Common myeloid progenitor, CD34-positive (primary cell): ENCODE measurements at regions not wholly inside any gene's neighbourhood (a gene's known extent, or its start where the extent isn't known, plus 50 kb on each side); places are given as distances from the start of the nearest gene placed in this dataset.

Experiments used
- CTCF ChIA-PET: fragments of 350-600 bp; sonication (Branson Sonifier 250); formaldehyde crosslinking; loops from one replicate; lab custom pipeline; 2021; ENCODE audit warnings: antibody characterized with exemption; lab: Charles Lee
- POLR2A ChIA-PET: fragments of 350-600 bp; sonication (Branson Sonifier 250); formaldehyde crosslinking; loops from one replicate; lab custom pipeline; 2021; ENCODE audit warnings: antibody characterized with exemption; lab: Charles Lee
- DNase-seq, 3 donors: peaks; one replicate each; pipeline versions ENCODE4 v3.0.0 to v3.0.0-alpha.2; 2013
- H3K27ac ChIP-seq, 2 experiments: 1 replicate in 1 of 2; 2 replicates in 1 of 2; pipeline ENCODE4 v1.7.0; 2013; ENCODE audit warnings: inconsistent platforms in 2 of 2, low read length in 2 of 2, mild to moderate bottlenecking in 2 of 2, low read depth in 1 of 2, moderate library complexity in 1 of 2; ENCODE audit not compliant: severe bottlenecking in 2 of 2, insufficient read depth in 1 of 2, poor library complexity in 1 of 2
- H3K27me3 ChIP-seq, 5 experiments: replicated peaks in 2 of 5; 1 replicate in 3 of 5; 2 replicates in 2 of 5; pipeline versions ENCODE4 v1.6.1 to v1.7.0; 2013; ENCODE audit warnings: low read length in 4 of 5, mild to moderate bottlenecking in 2 of 5, moderate library complexity in 2 of 5, inconsistent platforms in 1 of 5; ENCODE audit not compliant: insufficient read depth in 5 of 5, control insufficient read depth in 4 of 5
- H3K36me3 ChIP-seq, 4 experiments: 1 replicate in 2 of 4; 2 replicates in 2 of 4; pipeline versions ENCODE4 v1.6.1 to v1.7.0; 2013; ENCODE audit warnings: low read length in 3 of 4, control low read depth in 1 of 4, mild to moderate bottlenecking in 1 of 4; ENCODE audit not compliant: control insufficient read depth in 4 of 4, insufficient read depth in 4 of 4
- H3K4me1 ChIP-seq, 4 experiments: 1 replicate in 3 of 4; 2 replicates in 1 of 4; pipeline versions ENCODE4 v1.6.1 to v1.7.1; 2013; ENCODE audit warnings: low read length in 3 of 4, mild to moderate bottlenecking in 3 of 4, control low read depth in 1 of 4, inconsistent platforms in 1 of 4, moderate library complexity in 1 of 4; ENCODE audit not compliant: control insufficient read depth in 4 of 4, insufficient read depth in 4 of 4; ENCODE audit errors: control extremely low read depth in 1 of 4
- H3K4me3 ChIP-seq, 7 experiments: 1 replicate in 4 of 7; 2 replicates in 3 of 7; pipeline versions ENCODE4 v1.5.1 to v1.7.0; 2013; ENCODE audit warnings: mild to moderate bottlenecking in 7 of 7, low read length in 6 of 7, moderate library complexity in 6 of 7, inconsistent platforms in 2 of 7, low read depth in 2 of 7, control low read depth in 1 of 7; ENCODE audit not compliant: insufficient read depth in 4 of 7, control insufficient read depth in 1 of 7; ENCODE audit errors: extremely low read depth in 1 of 7
- H3K9me3 ChIP-seq, 5 experiments: 1 replicate in 4 of 5; 2 replicates in 1 of 5; pipeline versions ENCODE4 v1.6.1 to v1.7.1; 2013; ENCODE audit warnings: low read length in 4 of 5, mild to moderate bottlenecking in 2 of 5, inconsistent platforms in 1 of 5, low read depth in 1 of 5, moderate library complexity in 1 of 5; ENCODE audit not compliant: control insufficient read depth in 4 of 5, insufficient read depth in 2 of 5; ENCODE audit errors: control extremely low read depth in 1 of 5
- WGBS: methylation state at CpG from one replicate; pipeline ENCODE4 v1.1.5; 2013; ENCODE audit not compliant: insufficient coverage; 5-methylcytosine and 5-hydroxymethylcytosine counted together

DNA sequence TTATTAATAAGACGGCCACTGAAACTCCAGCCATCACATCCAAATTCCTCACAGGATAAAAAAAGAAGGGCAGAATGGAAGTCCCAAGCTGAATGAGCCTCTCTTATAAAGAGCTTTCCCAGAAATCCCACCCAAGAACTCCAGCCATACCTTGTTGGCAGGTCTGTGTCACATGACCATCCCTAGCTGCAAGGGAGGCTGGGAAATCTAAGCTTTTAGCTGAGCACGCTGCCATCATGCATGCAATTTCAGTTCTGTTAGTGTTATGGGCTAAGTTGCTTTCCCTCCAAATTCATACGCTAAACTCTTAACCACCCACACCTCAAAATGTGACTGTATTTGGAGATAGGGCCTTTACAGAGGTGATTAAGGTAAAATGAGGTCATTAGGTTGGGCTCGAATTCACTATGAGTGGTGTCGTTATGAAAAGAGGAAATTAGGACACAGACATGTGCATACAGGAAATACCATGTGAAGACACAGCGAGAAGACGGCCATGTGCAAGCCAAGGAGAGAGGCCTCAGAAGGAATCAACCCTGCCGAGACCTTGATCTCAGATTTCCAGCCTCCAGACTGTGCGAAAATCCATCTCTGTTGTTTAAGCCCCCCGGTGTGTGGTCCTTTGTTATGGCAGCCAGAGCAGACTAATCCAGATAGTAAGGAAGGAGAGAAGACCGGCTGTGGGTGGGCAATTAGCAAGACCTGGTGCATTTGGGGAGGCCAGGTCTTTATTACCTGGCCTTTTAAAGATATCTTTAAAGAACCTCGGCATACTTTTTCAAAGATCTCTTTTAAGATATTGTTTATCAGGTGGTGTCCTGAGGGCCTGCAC lies 317.6 kb downstream of the BCOR start:
- Histone ChIP-seq H3K27ac (no peak overlapping the region), H3K4me1 (peaks cover 0 to 9% (median 3%) of the 10 kb centered on the region in 4 experiments), H3K9me3 (peaks cover 0 to 3% (median 0%) of the 10 kb centered on the region in 5 experiments), H3K36me3 (no peaks in the 10 kb centered on the region), H3K4me3 (no peak overlapping the region), H3K27me3 (no peaks in the 10 kb centered on the region)
- CTCF ChIA-PET = no interaction called here
- 61% methylated on average over 8 of the region's 12 CpGs for WGBS
- DNase-seq = peak in 2 of 3 donors; percentile 40 to 53
- POLR2A ChIA-PET = no interaction called here

DNA sequence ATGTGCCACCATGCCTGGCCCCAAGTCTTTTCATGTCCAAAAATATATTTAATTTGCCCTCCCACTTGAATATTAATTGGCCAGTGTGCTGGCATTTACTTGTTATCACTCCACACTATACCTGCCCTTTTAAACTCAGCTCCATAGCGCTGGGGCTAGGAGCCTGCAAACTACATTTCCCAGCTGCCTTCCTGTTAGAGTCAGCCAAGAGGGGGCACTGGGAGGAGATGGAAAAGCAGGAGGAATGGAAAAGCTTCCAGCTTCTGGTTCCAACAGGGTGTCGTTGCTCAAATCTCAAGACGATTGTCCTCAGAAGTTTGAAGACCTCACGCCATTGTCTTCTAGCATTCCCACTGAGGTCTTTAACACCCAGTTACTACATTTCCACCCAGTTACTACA lies 315.5 kb downstream of the BCOR start:
- H3K36me3 ChIP-seq = no peaks in the 10 kb centered on the region

GRCh38 chrX:39787999-39788398 lies 309.8 kb downstream of the BCOR start:
- Histone ChIP-seq H3K4me3 (no peak overlapping the region), H3K27ac (no peak overlapping the region), H3K9me3 (no peaks in the 10 kb centered on the region), H3K4me1 (peaks cover 0 to 2% (median 0%) of the 10 kb centered on the region in 4 experiments), H3K27me3 (no peaks in the 10 kb centered on the region), H3K36me3 (no peaks in the 10 kb centered on the region)
- ChIA-PET POLR2A (no interaction called here), CTCF (no interaction called here)
- no peak for DNase-seq
- 97% methylated on average over 4 of the region's 6 CpGs for WGBS

More for the DNA sequence above, 315.5 kb downstream of the BCOR start:
- peaks cover 0 to 3% (median 0%) of the 10 kb centered on the region in 5 experiments for H3K9me3 ChIP-seq
- WGBS = 64% methylated on average over 3 of the region's 4 CpGs
- ChIA-PET POLR2A (no interaction called here), CTCF (no interaction called here)
- DNase-seq = no peak
- no peaks in the 10 kb centered on the region for H3K27me3 ChIP-seq
- H3K27ac ChIP-seq = no peak overlapping the region
- H3K4me3 ChIP-seq = no peak overlapping the region
- peaks cover 0 to 7% (median 1%) of the 10 kb centered on the region in 4 experiments for H3K4me1 ChIP-seq

DNA sequence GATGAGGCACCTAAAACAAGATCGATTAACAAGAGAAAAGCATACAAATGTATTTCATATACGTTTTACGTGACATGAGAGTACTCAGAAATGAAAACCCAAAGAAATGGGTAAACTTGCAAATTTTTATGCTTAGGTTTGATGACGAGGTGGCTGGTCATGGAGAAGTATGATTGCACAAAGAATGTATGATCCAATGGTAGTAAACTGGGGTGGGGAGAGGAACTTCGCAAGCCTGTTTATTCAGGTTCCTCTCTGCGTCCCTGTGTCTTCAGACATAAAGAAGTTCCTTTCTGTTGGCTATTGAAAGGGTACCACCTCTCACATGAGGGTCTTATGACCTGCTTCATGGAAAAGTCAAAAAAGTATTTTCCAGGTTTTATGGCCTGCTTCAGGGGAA lies 309.2 kb downstream of the BCOR start:
- H3K4me3 ChIP-seq = no peak overlapping the region
- peaks cover 0 to 2% (median 0%) of the 10 kb centered on the region in 4 experiments for H3K4me1 ChIP-seq
- H3K36me3 ChIP-seq = no peaks in the 10 kb centered on the region
- no peak overlapping the region for H3K27ac ChIP-seq
- no peaks in the 10 kb centered on the region for H3K9me3 ChIP-seq
- no peak for DNase-seq
- 84% methylated on average over 5 of the region's 6 CpGs for WGBS
- POLR2A ChIA-PET = no interaction called here
- CTCF ChIA-PET = no interaction called here
- H3K27me3 ChIP-seq = no peaks in the 10 kb centered on the region

DNA sequence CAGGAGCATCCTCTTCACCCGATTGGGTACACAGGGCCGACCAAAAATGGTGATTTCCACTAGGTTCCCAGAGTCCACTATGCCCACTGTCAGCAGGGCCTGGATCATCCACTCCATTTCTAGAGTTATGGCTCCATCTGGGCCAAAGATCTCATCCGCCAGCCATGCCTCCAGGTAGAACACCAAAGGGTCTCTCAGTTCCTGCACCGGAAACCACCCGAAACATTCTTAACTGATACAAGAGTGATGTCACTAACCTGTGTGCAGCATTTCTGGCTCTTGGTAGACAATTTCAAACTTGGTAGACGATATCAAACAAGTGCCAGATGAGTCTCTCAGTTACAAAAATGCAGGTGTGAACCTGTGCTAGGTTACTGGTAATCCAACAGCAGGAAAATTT lies 306.1 kb downstream of the BCOR start:
- no peak overlapping the region for H3K4me3 ChIP-seq

DNA sequence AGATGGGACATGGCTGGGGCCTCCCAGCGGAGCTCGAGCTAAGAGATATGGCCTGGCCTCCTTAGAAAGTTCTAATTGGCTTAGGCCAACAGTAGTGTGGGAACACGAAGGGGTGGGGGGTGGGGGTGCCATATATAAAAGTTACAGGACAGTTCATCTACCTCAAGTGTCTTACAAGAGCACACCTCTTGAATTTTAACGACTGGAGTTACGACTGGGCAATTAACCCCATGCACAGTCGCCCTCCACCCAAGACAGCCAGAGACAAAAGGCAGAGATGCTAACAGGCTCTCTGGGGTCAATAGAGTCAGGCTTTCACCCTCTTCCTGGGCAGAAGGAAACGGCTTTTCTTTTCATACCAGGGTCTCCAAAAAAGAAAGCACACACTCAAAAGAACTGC lies 302.2 kb downstream of the BCOR start:
- Histone ChIP-seq H3K27ac (no peak overlapping the region), H3K36me3 (no peaks in the 10 kb centered on the region), H3K4me1 (no peaks in the 10 kb centered on the region), H3K9me3 (no peaks in the 10 kb centered on the region), H3K27me3 (no peaks in the 10 kb centered on the region), H3K4me3 (no peak overlapping the region)
- DNase-seq = no peak
- ChIA-PET POLR2A (interaction anchor here (0.6 kb wide), 1 partner anchor 45 kb away, joined by 3 read pairs; no protein-coding TSS in a partner anchor), CTCF (no interaction called here)
- 81% methylated on average over 4 of the region's 7 CpGs for WGBS

More for the DNA sequence above, 306.1 kb downstream of the BCOR start:
- H3K36me3 ChIP-seq = no peaks in the 10 kb centered on the region
- H3K27ac ChIP-seq = no peak overlapping the region
- no peaks in the 10 kb centered on the region for H3K27me3 ChIP-seq
- H3K4me1 ChIP-seq = peaks cover 0 to 2% (median 0%) of the 10 kb centered on the region in 4 experiments
- WGBS = 90% methylated on average over 6 of the region's 6 CpGs
- ChIA-PET POLR2A (no interaction called here), CTCF (no interaction called here)
- no peak for DNase-seq
- no peaks in the 10 kb centered on the region for H3K9me3 ChIP-seq

DNA sequence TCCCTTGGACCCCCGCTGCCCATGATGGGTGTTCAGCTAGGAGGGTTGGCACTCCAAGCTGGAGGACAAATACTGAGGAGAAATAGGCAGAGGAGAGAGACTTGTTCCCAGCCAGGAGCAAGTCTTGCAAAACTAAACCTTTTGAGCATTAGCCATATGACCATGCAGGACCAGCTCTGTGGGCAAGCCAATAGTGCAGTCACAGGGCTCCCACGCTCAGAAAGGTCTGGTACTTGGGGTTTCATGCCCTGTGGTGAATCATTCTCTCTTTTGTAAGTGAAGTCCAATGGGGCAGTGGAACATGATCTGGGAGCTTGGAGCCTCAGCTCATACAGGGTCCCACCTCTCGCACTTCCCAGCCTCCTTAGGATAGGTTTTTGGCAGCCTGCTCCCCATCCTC lies 300.9 kb downstream of the BCOR start:
- no peaks in the 10 kb centered on the region for H3K36me3 ChIP-seq
- no peaks in the 10 kb centered on the region for H3K4me1 ChIP-seq
- WGBS = 93% methylated on average over 3 of the region's 3 CpGs

More for the DNA sequence above, 300.9 kb downstream of the BCOR start:
- ChIA-PET CTCF (no interaction called here), POLR2A (no interaction called here)
- Histone ChIP-seq H3K4me3 (no peak overlapping the region), H3K9me3 (no peaks in the 10 kb centered on the region), H3K27me3 (no peaks in the 10 kb centered on the region), H3K27ac (no peak overlapping the region)
- no peak for DNase-seq
